Hematopoietic multipotent progenitor cell treated with erythropoietin and hydrocortisone succinate and interleukin-3 and kit ligand, for 8 days (in vitro differentiated cells): ENCODE measurements at regions not wholly inside any gene's neighbourhood (a gene's known extent, or its start where the extent isn't known, plus 50 kb on each side); places are given as distances from the start of the nearest gene placed in this dataset.
A peak's percentile ranks its signal among the peaks of the same experiment; 100 is the strongest.

ENCODE experiments used
- DNase-seq: peaks from one replicate; pipeline ENCODE4 v3.0.0-alpha.2; 2015

DNA sequence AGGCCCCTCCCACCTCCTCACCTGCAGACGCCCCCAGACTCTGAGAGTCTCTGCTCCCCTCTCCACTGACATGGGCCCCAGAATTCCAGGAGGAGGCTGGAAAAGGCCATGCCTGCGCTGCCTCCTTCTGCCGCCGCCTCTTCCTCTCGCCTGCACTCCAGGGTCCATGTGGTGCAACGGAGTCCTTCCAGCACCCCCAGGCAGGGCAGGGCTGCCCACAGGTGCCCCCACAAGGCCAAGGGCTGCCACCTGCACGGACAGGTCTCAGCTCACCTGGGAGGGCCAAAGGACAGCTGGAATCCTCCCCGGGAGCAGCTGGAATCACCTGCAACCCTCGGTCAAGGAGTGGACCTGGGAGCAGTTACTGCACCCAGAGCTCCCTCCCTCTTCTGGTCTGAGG, 194.9 kb downstream of the RBFOX3 start:
- no peak for DNase-seq

GRCh38 chr17:79415365-79415764, 195.5 kb downstream of the RBFOX3 start:
- no peak for DNase-seq

DNA sequence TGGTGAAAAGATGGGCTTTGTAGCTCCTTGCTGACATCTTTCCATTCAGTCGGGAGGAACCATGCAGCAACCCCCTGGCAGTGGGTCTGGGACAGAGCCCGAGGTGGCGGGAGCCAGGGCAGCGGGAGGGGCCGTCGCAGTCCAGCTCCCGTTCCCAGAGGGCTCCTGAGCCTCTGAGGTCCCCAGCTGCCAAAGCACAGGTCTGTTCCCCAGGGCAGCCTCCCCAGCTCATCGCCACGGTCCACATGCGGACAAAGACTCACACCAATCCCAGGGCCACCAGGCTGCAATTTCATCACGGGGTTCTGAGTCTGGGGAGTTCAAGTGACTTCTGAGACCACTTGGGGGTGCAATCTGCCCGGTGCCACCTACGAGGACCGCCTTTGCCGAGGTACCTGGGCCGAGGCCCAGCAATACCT, 196.0 kb downstream of the RBFOX3 start:
- no peak for DNase-seq

- DNase-seq, result no peak
Observed at GRCh38 chr17:79414063-79414792, 196.6 kb downstream of the RBFOX3 start.

- DNase-seq, result no peak
Observed at GRCh38 chr17:79413611-79414010, 197.2 kb downstream of the RBFOX3 start.

GRCh38 chr17:79412886-79413390, 197.9 kb downstream of the RBFOX3 start:
- no peak for DNase-seq

- no peak for DNase-seq
Observed at GRCh38 chr17:79412110-79412509, 198.7 kb downstream of the RBFOX3 start.

- no peak for DNase-seq
Observed at GRCh38 chr17:79411419-79411818, 199.4 kb downstream of the RBFOX3 start.

GRCh38 chr17:79410681-79411080, 200.2 kb downstream of the RBFOX3 start:
- DNase-seq, result no peak

- DNase-seq, result no peak
Observed at GRCh38 chr17:79408251-79408650, 202.6 kb downstream of the RBFOX3 start.

DNA sequence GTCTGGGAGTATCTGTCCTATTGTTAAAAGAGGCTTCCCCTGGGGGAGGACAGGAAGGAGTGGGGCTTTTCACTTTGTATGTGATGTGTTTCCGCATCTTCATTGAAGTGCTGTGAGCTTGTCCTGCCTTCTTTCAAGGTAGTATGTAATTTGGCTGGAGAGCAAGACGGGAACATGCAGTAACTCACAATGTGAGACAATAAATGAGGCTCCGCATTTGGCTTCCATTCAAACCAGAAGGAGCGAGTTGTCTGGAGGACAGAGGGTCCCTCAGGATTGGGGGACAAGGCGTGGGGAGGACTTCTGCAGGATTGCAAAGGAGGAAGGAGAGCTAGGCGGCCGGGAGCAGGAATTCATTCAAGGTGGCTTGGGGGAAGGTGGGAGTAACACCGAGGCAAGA, 203.5 kb downstream of the RBFOX3 start:
- no peak for DNase-seq

- no peak for DNase-seq
Observed at GRCh38 chr17:79406316-79406715, 204.5 kb downstream of the RBFOX3 start.

- DNase-seq, result no peak
Observed at GRCh38 chr17:79405823-79406222, 205.0 kb downstream of the RBFOX3 start.

GRCh38 chr17:79404136-79404911, 206.5 kb downstream of the RBFOX3 start:
- no peak for DNase-seq

- DNase-seq, result no peak
Observed at GRCh38 chr17:79401704-79402674, 208.9 kb downstream of the RBFOX3 start.

DNA sequence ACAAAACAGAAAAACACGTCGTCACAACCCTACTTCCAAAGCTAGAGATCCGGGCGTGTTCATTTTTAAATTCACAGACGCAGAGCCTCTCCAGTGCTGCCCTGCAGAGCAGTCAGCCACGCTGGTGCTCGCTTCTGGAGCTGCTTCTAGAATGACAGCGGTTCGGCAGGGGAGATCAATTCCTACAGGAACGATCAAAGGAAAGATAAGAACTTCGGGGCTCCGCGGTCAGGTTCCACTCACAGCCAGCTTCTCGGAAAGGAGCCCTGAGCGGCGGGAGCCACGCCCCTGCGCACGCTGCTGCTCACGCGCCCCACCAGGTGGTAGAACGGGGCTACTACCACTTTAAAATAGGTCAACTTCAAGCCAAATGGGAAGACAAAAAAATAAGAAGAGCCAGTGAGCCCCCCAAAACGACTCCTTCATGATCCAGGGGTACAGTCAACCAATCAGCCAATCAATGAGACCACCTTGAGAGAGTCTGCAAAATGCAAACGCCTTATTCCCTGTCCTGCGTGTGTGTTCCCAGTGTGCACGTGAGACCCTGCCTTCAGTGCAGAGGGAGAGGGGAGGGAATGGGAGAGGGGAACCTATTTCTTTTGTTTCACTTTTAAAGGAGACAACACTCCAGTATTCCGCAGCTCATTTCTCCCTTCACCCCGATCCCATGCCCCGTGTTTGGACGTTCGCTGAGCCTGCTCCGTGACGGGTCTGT, 209.7 kb downstream of the RBFOX3 start:
- peak; percentile 57 for DNase-seq

DNA sequence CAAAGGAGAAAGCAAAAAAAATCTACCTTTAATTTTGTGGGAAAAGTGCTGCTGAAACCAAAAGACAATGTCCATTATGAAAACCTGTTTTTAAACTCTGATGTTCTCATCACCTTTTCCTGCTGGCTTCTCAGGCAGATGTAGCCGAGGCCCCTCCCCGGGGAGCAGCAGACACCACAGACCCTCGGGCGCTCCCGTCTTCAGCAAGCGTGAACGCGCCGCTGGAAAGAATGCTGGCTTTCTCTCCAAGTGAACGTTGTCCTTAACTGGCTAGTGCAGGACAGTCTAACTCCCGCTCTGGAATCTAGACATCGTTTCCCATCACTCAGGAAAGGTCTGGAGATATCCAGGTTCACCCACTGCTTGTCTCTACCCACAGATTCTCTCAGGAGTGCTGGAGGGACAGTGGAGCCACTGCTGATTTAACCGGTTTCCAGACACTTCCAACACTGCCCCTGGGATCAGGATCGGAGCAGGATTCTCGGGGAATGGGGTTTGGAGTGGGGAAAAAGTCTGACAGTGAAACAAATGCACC, 211.2 kb downstream of the RBFOX3 start:
- DNase-seq, result no peak

- DNase-seq, result no peak
Observed at GRCh38 chr17:79398441-79398840, 212.4 kb downstream of the RBFOX3 start.

DNA sequence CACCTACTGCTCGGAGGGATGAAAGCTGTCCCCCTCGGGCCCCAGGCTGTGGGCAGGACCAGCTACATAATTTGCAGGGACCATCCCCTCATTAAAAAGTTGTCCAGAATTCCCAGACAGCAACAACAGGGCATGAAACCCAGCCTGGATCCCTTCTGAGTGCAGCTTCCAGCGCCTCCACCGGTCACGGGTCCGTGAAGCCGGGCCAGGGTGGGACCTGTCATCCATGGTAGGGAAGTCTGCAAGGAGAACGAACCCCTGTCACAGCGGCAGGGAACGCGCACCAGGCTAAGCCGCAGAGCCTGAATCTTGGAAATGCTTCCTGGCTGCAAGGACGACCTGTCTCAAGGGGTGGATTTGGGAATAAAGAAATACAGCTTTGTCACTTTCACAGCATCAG, 214.2 kb downstream of the RBFOX3 start:
- DNase-seq, result no peak

DNA sequence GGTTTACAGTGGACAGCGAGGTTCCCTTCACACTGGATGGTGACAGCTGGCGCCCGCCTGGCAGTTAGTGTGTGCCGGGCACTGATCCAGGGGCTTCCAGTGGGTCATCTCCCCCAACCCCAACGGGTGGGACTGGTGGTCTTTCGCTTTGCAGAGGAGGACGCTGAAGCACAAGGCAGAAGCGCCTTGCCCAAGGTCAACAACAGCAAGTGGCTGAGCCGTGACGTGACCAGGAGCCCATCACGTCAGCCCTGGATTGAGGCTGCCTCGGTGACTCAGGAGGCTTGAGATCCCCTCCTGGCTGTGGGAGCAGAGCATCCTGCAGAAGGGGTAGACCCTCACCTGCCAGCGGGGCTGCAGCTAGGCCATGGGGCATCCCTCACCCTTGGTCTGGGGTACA, 215.3 kb downstream of the RBFOX3 start:
- DNase-seq, result no peak

GRCh38 chr17:79395066-79395465, 215.8 kb downstream of the RBFOX3 start:
- DNase-seq, result no peak
